ENCODE measurements at regions not wholly inside any gene's neighbourhood (a gene's known extent, or its start where the extent isn't known, plus 50 kb on each side); places are given as distances from the start of the nearest gene placed in this dataset.

DNA sequence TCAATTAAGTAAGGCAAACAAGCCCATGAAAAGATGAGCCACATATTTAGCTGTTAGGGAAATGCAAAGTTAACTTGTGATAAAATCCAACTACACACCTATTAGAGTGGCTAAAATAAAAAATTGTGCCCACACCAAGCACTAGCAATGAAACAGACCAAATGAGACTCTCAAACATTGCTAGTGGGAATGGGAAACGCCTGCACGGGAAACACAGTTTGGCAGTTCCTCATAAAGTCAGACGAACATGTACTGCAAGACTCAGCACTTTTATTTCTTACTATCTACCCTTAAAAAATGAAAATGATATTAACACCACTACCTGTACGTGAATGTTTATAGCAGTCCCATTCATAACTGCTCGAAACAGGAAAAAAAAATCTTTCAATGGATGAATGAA, 392.1 kb upstream of the NOX3 start:
- TF ChIP-seq EZH2phosphoT487 (IDR thresholded peaks at IDR 0.05) = no peak
- TF ChIP-seq, protein P1, sequence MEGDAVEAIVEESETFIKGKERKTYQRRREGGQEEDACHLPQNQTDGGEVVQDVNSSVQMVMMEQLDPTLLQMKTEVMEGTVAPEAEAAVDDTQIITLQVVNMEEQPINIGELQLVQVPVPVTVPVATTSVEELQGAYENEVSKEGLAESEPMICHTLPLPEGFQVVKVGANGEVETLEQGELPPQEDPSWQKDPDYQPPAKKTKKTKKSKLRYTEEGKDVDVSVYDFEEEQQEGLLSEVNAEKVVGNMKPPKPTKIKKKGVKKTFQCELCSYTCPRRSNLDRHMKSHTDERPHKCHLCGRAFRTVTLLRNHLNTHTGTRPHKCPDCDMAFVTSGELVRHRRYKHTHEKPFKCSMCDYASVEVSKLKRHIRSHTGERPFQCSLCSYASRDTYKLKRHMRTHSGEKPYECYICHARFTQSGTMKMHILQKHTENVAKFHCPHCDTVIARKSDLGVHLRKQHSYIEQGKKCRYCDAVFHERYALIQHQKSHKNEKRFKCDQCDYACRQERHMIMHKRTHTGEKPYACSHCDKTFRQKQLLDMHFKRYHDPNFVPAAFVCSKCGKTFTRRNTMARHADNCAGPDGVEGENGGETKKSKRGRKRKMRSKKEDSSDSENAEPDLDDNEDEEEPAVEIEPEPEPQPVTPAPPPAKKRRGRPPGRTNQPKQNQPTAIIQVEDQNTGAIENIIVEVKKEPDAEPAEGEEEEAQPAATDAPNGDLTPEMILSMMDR (IDR thresholded peaks at IDR 0.05) = no peak

Data from neural progenitor cell (in vitro differentiated cells).